Neuronal stem cell (in vitro differentiated cells): ENCODE measurements at regions not wholly inside any gene's neighbourhood (a gene's known extent, or its start where the extent isn't known, plus 50 kb on each side); places are given as distances from the start of the nearest gene placed in this dataset.

Source experiments
- DNase-seq: peaks from one replicate; pipeline ENCODE4 v3.0.0-alpha.2; 2013; ENCODE audit warnings: low spot score
- H2AFZ ChIP-seq: one replicate; pipeline ENCODE4 v1.6.1; 2013; ENCODE audit warnings: mild to moderate bottlenecking, low read length, inconsistent platforms
- H2AK5ac ChIP-seq: 2 replicates; pipeline ENCODE4 v1.6.1; 2013; ENCODE audit warnings: low read depth, mild to moderate bottlenecking, inconsistent platforms, low read length, moderate library complexity, mixed read lengths
- H2BK120ac ChIP-seq: 2 replicates; pipeline ENCODE4 v1.6.1; 2013; ENCODE audit warnings: low read depth, mild to moderate bottlenecking, inconsistent platforms, low read length, moderate library complexity, mixed read lengths
- H2BK12ac ChIP-seq: one replicate; pipeline ENCODE4 v1.6.1; 2013; ENCODE audit warnings: low read length, inconsistent platforms
- H2BK15ac ChIP-seq: 2 replicates; pipeline ENCODE4 v1.6.1; 2013; ENCODE audit warnings: mild to moderate bottlenecking, low read length, inconsistent platforms, mixed read lengths
- H2BK5ac ChIP-seq: one replicate; pipeline ENCODE4 v1.6.1; 2013; ENCODE audit warnings: inconsistent platforms, mild to moderate bottlenecking, low read length, moderate library complexity
- H3K14ac ChIP-seq: one replicate; pipeline ENCODE4 v1.6.1; 2013; ENCODE audit warnings: low read length, inconsistent platforms
- H3K18ac ChIP-seq: 2 replicates; pipeline ENCODE4 v1.6.1; 2013; ENCODE audit warnings: low read length, inconsistent platforms
- H3K23ac ChIP-seq: 2 replicates; pipeline ENCODE4 v1.6.1; 2013; ENCODE audit warnings: low read depth, mild to moderate bottlenecking, mixed read lengths, low read length, inconsistent platforms; ENCODE audit not compliant: poor library complexity
- H3K27ac ChIP-seq: replicated peaks from 3 replicates; pipeline ENCODE4 v1.5.1; 2013; ENCODE audit warnings: low read length, inconsistent platforms
- H3K27me3 ChIP-seq, 3 experiments: 2 replicates each; pipeline ENCODE4 v1.6.1; 2013; ENCODE audit warnings: low read length in 3 of 3, mild to moderate bottlenecking in 2 of 3, inconsistent platforms in 1 of 3, low read depth in 1 of 3, mixed read lengths in 1 of 3, moderate library complexity in 1 of 3; ENCODE audit not compliant: control insufficient read depth in 3 of 3, insufficient read depth in 3 of 3
- H3K36me3 ChIP-seq, 2 donors: replicated peaks in 1 of 2; 2 replicates each; pipeline ENCODE4 v1.6.1; 2013; ENCODE audit warnings: low read length in 2 of 2; ENCODE audit not compliant: control insufficient read depth in 2 of 2, insufficient read depth in 2 of 2
- H3K4ac ChIP-seq: 2 replicates; pipeline ENCODE4 v1.6.1; 2013; ENCODE audit warnings: inconsistent platforms, mild to moderate bottlenecking, low read length, moderate library complexity
- H3K4me1 ChIP-seq, 2 donors: 1 replicate in 1 of 2; 2 replicates in 1 of 2; pipeline ENCODE4 v1.6.1; 2013; ENCODE audit warnings: low read length in 2 of 2, low read depth in 1 of 2; ENCODE audit not compliant: control insufficient read depth in 2 of 2, insufficient read depth in 1 of 2
- H3K4me2 ChIP-seq: one replicate; pipeline ENCODE4 v1.6.1; 2013; ENCODE audit warnings: mild to moderate bottlenecking, low read length, inconsistent platforms; ENCODE audit not compliant: insufficient read depth, poor library complexity, severe bottlenecking
- H3K4me3 ChIP-seq, 2 donors: 2 replicates each; pipeline ENCODE4 v1.5.1; 2013; ENCODE audit warnings: low read length in 2 of 2, mild to moderate bottlenecking in 2 of 2, inconsistent platforms in 1 of 2, moderate library complexity in 1 of 2
- H3K79me1 ChIP-seq: one replicate; pipeline ENCODE4 v1.6.1; 2013; ENCODE audit warnings: low read depth, mild to moderate bottlenecking, inconsistent platforms, low read length, moderate library complexity
- H3K9ac ChIP-seq: one replicate; pipeline ENCODE4 v1.6.1; 2013; ENCODE audit warnings: mild to moderate bottlenecking, low read depth, low read length, inconsistent platforms; ENCODE audit not compliant: poor library complexity
- H3K9me3 ChIP-seq, 2 donors: replicated peaks in 1 of 2; 2 replicates each; pipeline versions ENCODE3 to v1.6.1; 2013; ENCODE audit warnings: low read length in 2 of 2, mild to moderate bottlenecking in 2 of 2, inconsistent platforms in 1 of 2, low read depth in 1 of 2, mixed read lengths in 1 of 2, moderate library complexity in 1 of 2; ENCODE audit not compliant: control insufficient read depth in 2 of 2, insufficient read depth in 1 of 2
- H4K8ac ChIP-seq: one replicate; pipeline ENCODE4 v1.6.1; 2013; ENCODE audit warnings: low read depth, mild to moderate bottlenecking, inconsistent platforms, low read length, moderate library complexity
- H4K91ac ChIP-seq: one replicate; pipeline ENCODE4 v1.6.1; 2013; ENCODE audit warnings: low read length, low read depth, mild to moderate bottlenecking, inconsistent platforms; ENCODE audit not compliant: poor library complexity
- WGBS, 2 donors: extraction: QIAGEN DNeasy Blood & Tissue Kit; methylation state at CpG; one replicate each; pipeline ENCODE4 v1.1.7; 2013; ENCODE audit warnings: missing lambda C conversion rate in 2 of 2, mixed read lengths in 1 of 2; ENCODE audit not compliant: insufficient read length in 2 of 2, insufficient replicate concordance in 1 of 2; ENCODE audit errors: extremely low coverage in 2 of 2; 5-methylcytosine and 5-hydroxymethylcytosine counted together

DNA sequence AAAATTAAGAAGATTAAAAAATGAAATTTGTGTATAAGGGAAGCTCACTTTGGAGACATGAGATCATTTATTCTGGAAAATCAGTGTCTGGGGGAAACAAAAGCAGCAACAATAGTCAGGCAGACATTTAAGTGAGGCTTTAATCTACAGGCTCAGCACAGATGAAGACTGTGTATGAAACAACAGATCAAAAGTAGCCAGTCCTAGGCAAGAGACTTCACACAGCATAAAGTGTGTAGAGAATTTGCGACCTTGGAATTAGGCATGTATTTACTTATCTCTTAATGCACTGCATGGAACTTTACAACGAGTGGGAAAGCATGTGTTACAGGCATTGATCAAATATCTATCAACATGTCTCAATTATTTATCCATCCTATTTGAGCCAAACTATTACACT is 1099.9 kb downstream of the PLA2G4A start:
- peaks cover 2 to 3% of the 10 kb centered on the region in 2 donors for H3K4me1 ChIP-seq
- H2BK120ac ChIP-seq: no peak overlapping the region
- WGBS, 2 donors: no CpG with 5 or more reads among the region's 2 CpGs
- no peak overlapping the region for H3K23ac ChIP-seq
- H2AK5ac ChIP-seq: no peak overlapping the region
- no peak overlapping the region for H4K8ac ChIP-seq
- no peak overlapping the region for H4K91ac ChIP-seq
- DNase-seq: no peak
- H3K18ac ChIP-seq: no peak overlapping the region
- H2BK5ac ChIP-seq: no peak overlapping the region
- H3K9ac ChIP-seq: no peak overlapping the region
- no peak overlapping the region for H3K4ac ChIP-seq
- H3K79me1 ChIP-seq: no peaks in the 10 kb centered on the region
- H3K36me3 ChIP-seq: no peaks in the 10 kb centered on the region
- no peak overlapping the region for H3K27ac ChIP-seq
- no peaks in the 10 kb centered on the region for H3K9me3 ChIP-seq
- no peak overlapping the region for H3K4me3 ChIP-seq
- H3K14ac ChIP-seq: no peak overlapping the region
- H2BK15ac ChIP-seq: no peak overlapping the region
- no peak overlapping the region for H2BK12ac ChIP-seq
- H3K27me3 ChIP-seq: no peaks in the 10 kb centered on the region
- H2AFZ ChIP-seq: peak overlapping the region; percentile 78
- H3K4me2 ChIP-seq: no peak overlapping the region

DNA sequence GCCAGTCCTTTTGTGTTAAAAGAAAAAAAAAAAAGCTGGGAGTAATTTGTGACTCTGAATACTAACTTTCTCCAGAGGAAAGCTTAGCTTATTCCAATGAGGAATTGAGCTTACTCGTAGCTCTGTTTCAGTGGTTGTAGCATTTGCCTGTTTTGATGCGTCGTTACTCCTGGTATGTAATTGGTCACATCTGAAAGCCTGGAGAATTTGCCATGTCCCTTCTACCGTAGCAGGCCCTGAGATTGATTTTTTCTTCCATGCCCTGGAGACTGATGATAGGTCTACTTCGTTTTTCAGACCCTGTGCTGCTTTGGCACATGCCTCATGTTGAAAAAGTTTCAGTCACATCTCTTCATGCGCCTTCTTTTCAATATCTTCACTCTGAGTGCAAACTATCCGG is 1103.0 kb downstream of the PLA2G4A start:
- no peak overlapping the region for H2BK12ac ChIP-seq
- H2AFZ ChIP-seq: peak overlapping the region; percentile 38
- DNase-seq: no peak
- no peaks in the 10 kb centered on the region for H3K79me1 ChIP-seq
- no peak overlapping the region for H3K9ac ChIP-seq
- no peak overlapping the region for H3K14ac ChIP-seq
- no peak overlapping the region for H2BK120ac ChIP-seq
- no peak overlapping the region for H4K8ac ChIP-seq
- peaks cover 2 to 3% of the 10 kb centered on the region in 2 donors for H3K4me1 ChIP-seq
- no peak overlapping the region for H3K23ac ChIP-seq
- H2BK5ac ChIP-seq: no peak overlapping the region
- no peaks in the 10 kb centered on the region for H3K36me3 ChIP-seq
- WGBS, 2 donors: no CpG with 5 or more reads among the region's 7 CpGs
- no peak overlapping the region for H3K18ac ChIP-seq
- no peak overlapping the region for H3K4me3 ChIP-seq
- no peak overlapping the region for H2AK5ac ChIP-seq
- H2BK15ac ChIP-seq: no peak overlapping the region
- H3K27me3 ChIP-seq: no peaks in the 10 kb centered on the region
- H3K4me2 ChIP-seq: no peak overlapping the region
- H3K4ac ChIP-seq: no peak overlapping the region
- no peaks in the 10 kb centered on the region for H3K9me3 ChIP-seq
- no peak overlapping the region for H4K91ac ChIP-seq
- no peak overlapping the region for H3K27ac ChIP-seq

- H3K23ac ChIP-seq: no peak overlapping the region
- no peak overlapping the region for H3K14ac ChIP-seq
Observed at GRCh38 chr1:187933562-187934419, 1105.0 kb downstream of the PLA2G4A start.

DNA sequence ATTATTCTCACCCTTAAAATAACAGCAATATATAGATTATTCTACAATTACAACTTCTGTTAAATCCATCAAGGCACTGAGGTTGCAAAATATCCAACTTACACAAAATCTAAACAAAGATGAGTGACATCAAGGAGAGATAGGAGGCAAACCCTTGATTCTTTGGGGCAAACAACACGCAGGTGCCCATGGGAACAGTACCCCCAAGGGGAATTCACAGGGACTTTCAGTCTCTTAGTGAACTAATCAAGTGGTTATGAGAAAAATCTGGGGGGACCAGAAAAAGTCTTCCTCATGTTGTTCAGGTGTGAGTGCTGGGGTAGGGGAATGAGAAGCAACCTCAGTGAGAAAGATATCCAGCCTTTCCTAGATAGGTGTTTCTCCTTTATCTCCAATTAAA is 1107.9 kb downstream of the PLA2G4A start:
- no peak overlapping the region for H3K4me3 ChIP-seq
- no peak overlapping the region for H3K23ac ChIP-seq
- no peak overlapping the region for H2AFZ ChIP-seq
- H3K4ac ChIP-seq: no peak overlapping the region
- no peak overlapping the region for H2BK120ac ChIP-seq
- no peaks in the 10 kb centered on the region for H3K36me3 ChIP-seq
- no peak overlapping the region for H4K8ac ChIP-seq
- WGBS, 2 donors: no CpG with 5 or more reads among the region's 1 CpG
- H2AK5ac ChIP-seq: no peak overlapping the region
- H3K18ac ChIP-seq: no peak overlapping the region
- H3K27me3 ChIP-seq: no peaks in the 10 kb centered on the region
- H3K4me1 ChIP-seq: no peaks in the 10 kb centered on the region
- H3K79me1 ChIP-seq: no peaks in the 10 kb centered on the region
- no peak overlapping the region for H3K9ac ChIP-seq
- no peak overlapping the region for H3K27ac ChIP-seq
- H2BK5ac ChIP-seq: no peak overlapping the region
- no peak overlapping the region for H4K91ac ChIP-seq
- H3K9me3 ChIP-seq: no peaks in the 10 kb centered on the region
- no peak overlapping the region for H3K14ac ChIP-seq
- DNase-seq: no peak
- no peak overlapping the region for H2BK12ac ChIP-seq
- H3K4me2 ChIP-seq: no peak overlapping the region
- H2BK15ac ChIP-seq: no peak overlapping the region

More at GRCh38 chr1:187933562-187934419, 1105.0 kb downstream of the PLA2G4A start:
- no peak overlapping the region for H2BK12ac ChIP-seq
- H4K91ac ChIP-seq: no peak overlapping the region
- H4K8ac ChIP-seq: no peak overlapping the region
- H3K9me3 ChIP-seq: no peaks in the 10 kb centered on the region
- H2AK5ac ChIP-seq: no peak overlapping the region
- H2AFZ ChIP-seq: no peak overlapping the region
- no peak for DNase-seq
- no peak overlapping the region for H3K27ac ChIP-seq
- no peak overlapping the region for H3K18ac ChIP-seq
- H3K4me1 ChIP-seq: no peaks in the 10 kb centered on the region
- H3K79me1 ChIP-seq: no peaks in the 10 kb centered on the region
- H3K9ac ChIP-seq: no peak overlapping the region
- H3K4me2 ChIP-seq: no peak overlapping the region
- no peak overlapping the region for H3K4ac ChIP-seq
- no peak overlapping the region for H2BK120ac ChIP-seq
- no peak overlapping the region for H3K4me3 ChIP-seq
- H2BK15ac ChIP-seq: no peak overlapping the region
- no peak overlapping the region for H2BK5ac ChIP-seq
- no CpG with 5 or more reads among the region's 3 CpGs for WGBS, 2 donors
- H3K27me3 ChIP-seq: no peaks in the 10 kb centered on the region
- no peaks in the 10 kb centered on the region for H3K36me3 ChIP-seq
